22Rv1 (cell line): ENCODE measurements at regions not wholly inside any gene's neighbourhood (a gene's known extent, or its start where the extent isn't known, plus 50 kb on each side); places are given as distances from the start of the nearest gene placed in this dataset.
"Not testable (repeated sequence)": the region's sequence is repeated elsewhere in the genome, so short reads cannot be mapped to it uniquely, and the experiment has no call there.

ENCODE experiments used
- CTCF ChIP-seq: fragments of 450-650 bp; IDR thresholded peaks from 2 replicates; pipeline ENCODE4 v1.5.1; 2017; ENCODE audit warnings: mild to moderate bottlenecking
- ZFX ChIP-seq: fragments of 450-650 bp; IDR thresholded peaks from 2 replicates; pipeline ENCODE4 v1.6.1; 2017; ENCODE audit warnings: antibody characterized with exemption, borderline replicate concordance

GRCh38 chr2:145745387-145745721 is 1225.4 kb upstream of the ZEB2 start:
- TF ChIP-seq CTCF, ZFX: not testable (repeated sequence)
